HCT116 (cell line): ENCODE measurements at regions not wholly inside any gene's neighbourhood (a gene's known extent, or its start where the extent isn't known, plus 50 kb on each side); places are given as distances from the start of the nearest gene placed in this dataset.

Experiments
- EZH2 ChIP-seq: fragments of 200-600 bp; sonication (generic); IDR thresholded peaks from 2 replicates; pipeline ENCODE4 v1.6.1; 2017; ENCODE audit warnings: antibody characterized with exemption, mixed run types
- POLR2A ChIP-seq: IDR thresholded peaks from 2 replicates; pipeline ENCODE4 v1.7.0; 2011; ENCODE audit warnings: borderline replicate concordance; ENCODE audit not compliant: insufficient read depth, insufficient read length; ENCODE audit errors: extremely low read depth
- POLR2AphosphoS5 ChIP-seq: IDR thresholded peaks from 2 replicates; pipeline ENCODE4 v1.6.1; 2011; ENCODE audit warnings: mild to moderate bottlenecking, low read depth, low read length, moderate library complexity
- SP1 ChIP-seq: IDR thresholded peaks from 2 replicates; pipeline ENCODE4 v1.6.1; 2012; ENCODE audit warnings: low read depth
- YY1 ChIP-seq: IDR thresholded peaks from 2 replicates; pipeline ENCODE4 v1.6.1; 2011; ENCODE audit warnings: low read length, low read depth, moderate library complexity, mild to moderate bottlenecking; ENCODE audit not compliant: insufficient replicate concordance; ENCODE audit errors: extremely low read depth
- ZFX ChIP-seq: fragments of 450-650 bp; IDR thresholded peaks from 2 replicates; pipeline ENCODE4 v1.6.1; 2017
- TF ChIP-seq, protein P1 (sequence below), 3 experiments: fragments of 200-600 bp in 1 of 3; sonication (generic) in 1 of 3; IDR thresholded peaks in 2 of 3; conservative IDR thresholded peaks in 1 of 3; 2 replicates each; pipeline ENCODE4 v1.5.1; 2012 to 2017; ENCODE audit warnings: low read depth in 2 of 3, low read length in 2 of 3, antibody characterized with exemption in 1 of 3, borderline replicate concordance in 1 of 3, control low read depth in 1 of 3, mild to moderate bottlenecking in 1 of 3, mixed read lengths in 1 of 3, mixed run types in 1 of 3, moderate library complexity in 1 of 3; ENCODE audit not compliant: insufficient read depth in 1 of 3
- TF ChIP-seq, protein P2 (sequence below): IDR thresholded peaks from 2 replicates; pipeline ENCODE4 v1.6.1; 2012

DNA sequence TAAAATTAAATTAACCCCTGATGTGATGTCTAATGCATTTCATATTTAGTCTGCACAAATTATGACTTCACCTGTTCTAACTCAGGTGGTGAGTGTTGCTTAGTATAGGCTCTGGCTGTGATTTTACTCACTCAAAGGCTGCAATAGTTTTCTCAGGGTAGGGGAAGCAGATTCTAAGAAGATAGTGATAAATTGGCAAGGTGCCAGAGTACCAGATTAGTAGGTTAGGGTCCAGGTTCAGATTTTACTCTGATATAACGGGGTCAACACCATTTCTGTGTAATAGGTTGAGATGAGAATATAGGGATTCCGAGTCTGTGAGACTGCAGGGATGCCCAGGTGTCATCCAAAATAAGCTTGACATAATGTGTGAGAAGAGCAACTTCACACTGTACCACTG, 1049.6 kb downstream of the STIM2 start:
- TF ChIP-seq, protein P1, sequence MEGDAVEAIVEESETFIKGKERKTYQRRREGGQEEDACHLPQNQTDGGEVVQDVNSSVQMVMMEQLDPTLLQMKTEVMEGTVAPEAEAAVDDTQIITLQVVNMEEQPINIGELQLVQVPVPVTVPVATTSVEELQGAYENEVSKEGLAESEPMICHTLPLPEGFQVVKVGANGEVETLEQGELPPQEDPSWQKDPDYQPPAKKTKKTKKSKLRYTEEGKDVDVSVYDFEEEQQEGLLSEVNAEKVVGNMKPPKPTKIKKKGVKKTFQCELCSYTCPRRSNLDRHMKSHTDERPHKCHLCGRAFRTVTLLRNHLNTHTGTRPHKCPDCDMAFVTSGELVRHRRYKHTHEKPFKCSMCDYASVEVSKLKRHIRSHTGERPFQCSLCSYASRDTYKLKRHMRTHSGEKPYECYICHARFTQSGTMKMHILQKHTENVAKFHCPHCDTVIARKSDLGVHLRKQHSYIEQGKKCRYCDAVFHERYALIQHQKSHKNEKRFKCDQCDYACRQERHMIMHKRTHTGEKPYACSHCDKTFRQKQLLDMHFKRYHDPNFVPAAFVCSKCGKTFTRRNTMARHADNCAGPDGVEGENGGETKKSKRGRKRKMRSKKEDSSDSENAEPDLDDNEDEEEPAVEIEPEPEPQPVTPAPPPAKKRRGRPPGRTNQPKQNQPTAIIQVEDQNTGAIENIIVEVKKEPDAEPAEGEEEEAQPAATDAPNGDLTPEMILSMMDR (IDR thresholded peaks at IDR 0.05 in 2 of 3, conservative IDR thresholded peaks at IDR 0.05 in 1 of 3; ENCODE audit: borderline replicate concordance in 1 of 3, insufficient read depth in 1 of 3, low read depth in 2 of 3, low read length in 2 of 3): no peak
- TF ChIP-seq, protein P2, sequence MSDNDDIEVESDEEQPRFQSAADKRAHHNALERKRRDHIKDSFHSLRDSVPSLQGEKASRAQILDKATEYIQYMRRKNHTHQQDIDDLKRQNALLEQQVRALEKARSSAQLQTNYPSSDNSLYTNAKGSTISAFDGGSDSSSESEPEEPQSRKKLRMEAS: no peak
- TF ChIP-seq ZFX (no peak), YY1 (no peak), POLR2AphosphoS5 (no peak), POLR2A (no peak), EZH2 (no peak), SP1 (no peak)
